T-helper 1 cell treated with Interleukin-12 subunit alpha and Interleukin-12 subunit beta and Interleukin-4 antibody, amounts not matched to agents 30 μg/mL and 1 μg/mL, for 36 hours (primary cell): ENCODE measurements at regions not wholly inside any gene's neighbourhood (a gene's known extent, or its start where the extent isn't known, plus 50 kb on each side); places are given as distances from the start of the nearest gene placed in this dataset.
"Not testable (repeated sequence)": the region's sequence is repeated elsewhere in the genome, so short reads cannot be mapped to it uniquely, and the experiment has no call there.

Experiments used
- H3K27ac Mint-ChIP-seq: one replicate; pipeline ENCODE4 v1.8.0; 2021; ENCODE audit warnings: mild to moderate bottlenecking, mixed read lengths
- H3K27me3 Mint-ChIP-seq: one replicate; pipeline ENCODE4 v1.8.0; 2021; ENCODE audit warnings: low read depth, mixed read lengths
- H3K36me3 Mint-ChIP-seq: one replicate; pipeline ENCODE4 v1.8.0; 2021; ENCODE audit warnings: low read depth, mixed read lengths
- H3K4me1 Mint-ChIP-seq: one replicate; pipeline ENCODE4 v1.8.0; 2021; ENCODE audit warnings: low read depth, mixed read lengths
- H3K4me3 Mint-ChIP-seq: one replicate; pipeline ENCODE4 v1.8.0; 2021; ENCODE audit warnings: mild to moderate bottlenecking, moderate library complexity, mixed read lengths
- H3K9me3 Mint-ChIP-seq: one replicate; pipeline ENCODE4 v1.8.0; 2021; ENCODE audit warnings: mixed read lengths

- H3K27ac Mint-ChIP-seq: no peak overlapping the region
- H3K27me3 Mint-ChIP-seq: no peaks in the 10 kb centered on the region
- no peaks in the 10 kb centered on the region for H3K9me3 Mint-ChIP-seq
- H3K4me3 Mint-ChIP-seq: no peak overlapping the region
- H3K4me1 Mint-ChIP-seq: no peaks in the 10 kb centered on the region
- H3K36me3 Mint-ChIP-seq: no peaks in the 10 kb centered on the region
Measured at GRCh38 chr10:61215246-61215645, 237.9 kb downstream of the TMEM26 start.

GRCh38 chr10:61211468-61211867 lies 241.7 kb downstream of the TMEM26 start:
- no peak overlapping the region for H3K27ac Mint-ChIP-seq
- H3K36me3 Mint-ChIP-seq: no peaks in the 10 kb centered on the region
- H3K4me1 Mint-ChIP-seq: no peaks in the 10 kb centered on the region
- H3K4me3 Mint-ChIP-seq: no peak overlapping the region
- H3K9me3 Mint-ChIP-seq: no peaks in the 10 kb centered on the region
- H3K27me3 Mint-ChIP-seq: no peaks in the 10 kb centered on the region

- Mint-ChIP-seq H3K4me3 (no peak overlapping the region), H3K9me3 (no peaks in the 10 kb centered on the region), H3K4me1 (no peaks in the 10 kb centered on the region), H3K27ac (no peak overlapping the region), H3K27me3 (no peaks in the 10 kb centered on the region), H3K36me3 (no peaks in the 10 kb centered on the region)
Measured at GRCh38 chr10:61197057-61197456, 253.1 kb upstream of the RHOBTB1 start.

GRCh38 chr10:61195211-61195610 lies 251.2 kb upstream of the RHOBTB1 start:
- Mint-ChIP-seq H3K27me3 (no peaks in the 10 kb centered on the region), H3K4me1 (no peaks in the 10 kb centered on the region), H3K36me3 (no peaks in the 10 kb centered on the region), H3K4me3 (no peak overlapping the region), H3K27ac (no peak overlapping the region), H3K9me3 (no peaks in the 10 kb centered on the region)

GRCh38 chr10:61192589-61192988 lies 248.6 kb upstream of the RHOBTB1 start:
- not testable (repeated sequence) for H3K9me3 Mint-ChIP-seq, H3K4me1 Mint-ChIP-seq, H3K4me3 Mint-ChIP-seq, H3K27me3 Mint-ChIP-seq, H3K27ac Mint-ChIP-seq, H3K36me3 Mint-ChIP-seq

GRCh38 chr10:61192042-61192441 lies 248.1 kb upstream of the RHOBTB1 start:
- no peaks in the 10 kb centered on the region for H3K27me3 Mint-ChIP-seq
- no peaks in the 10 kb centered on the region for H3K36me3 Mint-ChIP-seq
- no peak overlapping the region for H3K27ac Mint-ChIP-seq
- H3K4me1 Mint-ChIP-seq: no peaks in the 10 kb centered on the region
- no peaks in the 10 kb centered on the region for H3K9me3 Mint-ChIP-seq
- no peak overlapping the region for H3K4me3 Mint-ChIP-seq

- Mint-ChIP-seq H3K4me1 (no peaks in the 10 kb centered on the region), H3K27ac (no peak overlapping the region), H3K9me3 (no peaks in the 10 kb centered on the region), H3K27me3 (no peaks in the 10 kb centered on the region), H3K36me3 (no peaks in the 10 kb centered on the region), H3K4me3 (no peak overlapping the region)
Measured at GRCh38 chr10:61189912-61190311, 245.9 kb upstream of the RHOBTB1 start.

GRCh38 chr10:61188691-61189090 lies 244.7 kb upstream of the RHOBTB1 start:
- Mint-ChIP-seq H3K27me3 (peaks cover under 1% of the 10 kb centered on the region), H3K4me3 (no peak overlapping the region), H3K27ac (no peak overlapping the region), H3K36me3 (no peaks in the 10 kb centered on the region), H3K9me3 (no peaks in the 10 kb centered on the region), H3K4me1 (no peaks in the 10 kb centered on the region)

- Mint-ChIP-seq H3K4me3 (no peak overlapping the region), H3K4me1 (no peaks in the 10 kb centered on the region), H3K36me3 (no peaks in the 10 kb centered on the region), H3K27me3 (peaks cover 3% of the 10 kb centered on the region), H3K9me3 (no peaks in the 10 kb centered on the region), H3K27ac (no peak overlapping the region)
Measured at GRCh38 chr10:61188101-61188500, 244.1 kb upstream of the RHOBTB1 start.

- Mint-ChIP-seq H3K9me3 (no peaks in the 10 kb centered on the region), H3K4me3 (no peak overlapping the region), H3K4me1 (no peaks in the 10 kb centered on the region), H3K27me3 (peaks cover 3% of the 10 kb centered on the region), H3K36me3 (no peaks in the 10 kb centered on the region), H3K27ac (no peak overlapping the region)
Measured at GRCh38 chr10:61187601-61188000, 243.6 kb upstream of the RHOBTB1 start.

GRCh38 chr10:61186408-61186807 lies 242.4 kb upstream of the RHOBTB1 start:
- Mint-ChIP-seq H3K27ac (no peak overlapping the region), H3K4me3 (no peak overlapping the region), H3K4me1 (no peaks in the 10 kb centered on the region), H3K9me3 (no peaks in the 10 kb centered on the region), H3K36me3 (no peaks in the 10 kb centered on the region), H3K27me3 (peaks cover 3% of the 10 kb centered on the region)

GRCh38 chr10:61184429-61184828 lies 240.4 kb upstream of the RHOBTB1 start:
- no peak overlapping the region for H3K27ac Mint-ChIP-seq
- no peaks in the 10 kb centered on the region for H3K36me3 Mint-ChIP-seq
- no peaks in the 10 kb centered on the region for H3K9me3 Mint-ChIP-seq
- H3K4me3 Mint-ChIP-seq: no peak overlapping the region
- H3K27me3 Mint-ChIP-seq: peaks cover 3% of the 10 kb centered on the region
- no peaks in the 10 kb centered on the region for H3K4me1 Mint-ChIP-seq

GRCh38 chr10:61183967-61184366 lies 240.0 kb upstream of the RHOBTB1 start:
- no peaks in the 10 kb centered on the region for H3K9me3 Mint-ChIP-seq
- H3K27ac Mint-ChIP-seq: no peak overlapping the region
- no peaks in the 10 kb centered on the region for H3K4me1 Mint-ChIP-seq
- H3K27me3 Mint-ChIP-seq: peaks cover 3% of the 10 kb centered on the region
- no peaks in the 10 kb centered on the region for H3K36me3 Mint-ChIP-seq
- H3K4me3 Mint-ChIP-seq: no peak overlapping the region

- no peak overlapping the region for H3K4me3 Mint-ChIP-seq
- no peaks in the 10 kb centered on the region for H3K4me1 Mint-ChIP-seq
- H3K9me3 Mint-ChIP-seq: no peaks in the 10 kb centered on the region
- peaks cover 7% of the 10 kb centered on the region for H3K27me3 Mint-ChIP-seq
- no peak overlapping the region for H3K27ac Mint-ChIP-seq
- no peaks in the 10 kb centered on the region for H3K36me3 Mint-ChIP-seq
Measured at GRCh38 chr10:61181832-61182231, 237.8 kb upstream of the RHOBTB1 start.

GRCh38 chr10:61179771-61180170 lies 235.8 kb upstream of the RHOBTB1 start:
- Mint-ChIP-seq H3K9me3 (no peaks in the 10 kb centered on the region), H3K4me3 (no peak overlapping the region), H3K27ac (no peak overlapping the region), H3K4me1 (no peaks in the 10 kb centered on the region), H3K36me3 (no peaks in the 10 kb centered on the region), H3K27me3 (peaks cover 7% of the 10 kb centered on the region)

GRCh38 chr10:61176424-61176823 lies 232.4 kb upstream of the RHOBTB1 start:
- Mint-ChIP-seq H3K27me3 (peaks cover 5% of the 10 kb centered on the region), H3K4me1 (no peaks in the 10 kb centered on the region), H3K4me3 (no peak overlapping the region), H3K36me3 (no peaks in the 10 kb centered on the region), H3K9me3 (no peaks in the 10 kb centered on the region), H3K27ac (no peak overlapping the region)
